HL-60 (cell line): ENCODE measurements at regions not wholly inside any gene's neighbourhood (a gene's known extent, or its start where the extent isn't known, plus 50 kb on each side); places are given as distances from the start of the nearest gene placed in this dataset.

Experiments
- DNase-seq, 2 experiments: peaks; one replicate each; pipeline ENCODE4 v3.0.0-alpha.2; 2010 to 2020; ENCODE audit warnings: low read depth in 1 of 2, low spot score in 1 of 2
- H3K27ac ChIP-seq: fragments of 250-450 bp; sonication (Bioruptor Pico); replicated peaks from 2 replicates; pipeline ENCODE4 v1.5.1; 2020; ENCODE audit warnings: mild to moderate bottlenecking, moderate library complexity
- H3K27me3 ChIP-seq: fragments of 250-450 bp; sonication (Bioruptor Pico); 2 replicates; pipeline ENCODE4 v1.5.1; 2021; ENCODE audit warnings: mild to moderate bottlenecking, moderate library complexity; ENCODE audit not compliant: insufficient read depth, poor library complexity, severe bottlenecking
- H3K4me3 ChIP-seq: replicated peaks from 2 replicates; pipeline ENCODE4 v1.5.1; 2011; ENCODE audit warnings: mild to moderate bottlenecking, control low read depth, low read length; ENCODE audit not compliant: insufficient read depth
- GABPA ChIP-seq: IDR thresholded peaks from 2 replicates; pipeline ENCODE4 v1.6.1; 2012; ENCODE audit warnings: low read depth
- POLR2AphosphoS5 ChIP-seq: IDR thresholded peaks from 2 replicates; pipeline ENCODE4 v1.6.1; 2012; ENCODE audit warnings: low read depth
- SPI1 ChIP-seq: IDR thresholded peaks from 2 replicates; pipeline ENCODE4 v1.6.1; 2012; ENCODE audit warnings: low read depth, mild to moderate bottlenecking, borderline replicate concordance
- TF ChIP-seq, protein P1 (sequence below): IDR thresholded peaks from 2 replicates; pipeline ENCODE4 v1.6.1; 2012; ENCODE audit warnings: low read depth; ENCODE audit not compliant: insufficient replicate concordance
- TF ChIP-seq, protein P2 (sequence below): IDR thresholded peaks from one replicate; pipeline ENCODE4 v1.5.1; 2011; ENCODE audit warnings: low read length, control low read depth, inconsistent platforms; ENCODE audit not compliant: insufficient read depth

DNA sequence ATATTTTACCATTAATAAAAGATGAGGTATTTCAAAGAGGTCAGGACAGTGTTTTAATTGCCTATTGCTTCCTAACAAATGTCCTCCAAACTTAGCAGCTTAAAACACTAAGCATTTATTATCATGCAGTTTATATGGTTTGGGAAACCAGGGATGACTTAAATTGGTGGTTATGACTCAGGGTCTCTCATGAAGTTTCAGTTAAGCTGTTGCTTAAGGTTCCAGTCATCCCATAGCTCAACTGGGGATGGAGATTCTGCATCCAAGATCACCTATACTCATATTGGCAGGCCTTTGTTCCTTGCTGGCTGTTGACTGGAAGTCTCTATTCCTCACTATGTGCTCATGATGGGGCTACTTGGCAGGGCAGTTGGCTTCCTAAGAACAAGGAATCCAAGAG lies 1329.9 kb upstream of the GOT2 start:
- no peak overlapping the region for H3K4me3 ChIP-seq
- no peak for DNase-seq
- no peaks in the 10 kb centered on the region for H3K27me3 ChIP-seq
- no peak for TF ChIP-seq GABPA
- TF ChIP-seq, protein P1, sequence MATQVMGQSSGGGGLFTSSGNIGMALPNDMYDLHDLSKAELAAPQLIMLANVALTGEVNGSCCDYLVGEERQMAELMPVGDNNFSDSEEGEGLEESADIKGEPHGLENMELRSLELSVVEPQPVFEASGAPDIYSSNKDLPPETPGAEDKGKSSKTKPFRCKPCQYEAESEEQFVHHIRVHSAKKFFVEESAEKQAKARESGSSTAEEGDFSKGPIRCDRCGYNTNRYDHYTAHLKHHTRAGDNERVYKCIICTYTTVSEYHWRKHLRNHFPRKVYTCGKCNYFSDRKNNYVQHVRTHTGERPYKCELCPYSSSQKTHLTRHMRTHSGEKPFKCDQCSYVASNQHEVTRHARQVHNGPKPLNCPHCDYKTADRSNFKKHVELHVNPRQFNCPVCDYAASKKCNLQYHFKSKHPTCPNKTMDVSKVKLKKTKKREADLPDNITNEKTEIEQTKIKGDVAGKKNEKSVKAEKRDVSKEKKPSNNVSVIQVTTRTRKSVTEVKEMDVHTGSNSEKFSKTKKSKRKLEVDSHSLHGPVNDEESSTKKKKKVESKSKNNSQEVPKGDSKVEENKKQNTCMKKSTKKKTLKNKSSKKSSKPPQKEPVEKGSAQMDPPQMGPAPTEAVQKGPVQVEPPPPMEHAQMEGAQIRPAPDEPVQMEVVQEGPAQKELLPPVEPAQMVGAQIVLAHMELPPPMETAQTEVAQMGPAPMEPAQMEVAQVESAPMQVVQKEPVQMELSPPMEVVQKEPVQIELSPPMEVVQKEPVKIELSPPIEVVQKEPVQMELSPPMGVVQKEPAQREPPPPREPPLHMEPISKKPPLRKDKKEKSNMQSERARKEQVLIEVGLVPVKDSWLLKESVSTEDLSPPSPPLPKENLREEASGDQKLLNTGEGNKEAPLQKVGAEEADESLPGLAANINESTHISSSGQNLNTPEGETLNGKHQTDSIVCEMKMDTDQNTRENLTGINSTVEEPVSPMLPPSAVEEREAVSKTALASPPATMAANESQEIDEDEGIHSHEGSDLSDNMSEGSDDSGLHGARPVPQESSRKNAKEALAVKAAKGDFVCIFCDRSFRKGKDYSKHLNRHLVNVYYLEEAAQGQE: no peak
- TF ChIP-seq, protein P2, sequence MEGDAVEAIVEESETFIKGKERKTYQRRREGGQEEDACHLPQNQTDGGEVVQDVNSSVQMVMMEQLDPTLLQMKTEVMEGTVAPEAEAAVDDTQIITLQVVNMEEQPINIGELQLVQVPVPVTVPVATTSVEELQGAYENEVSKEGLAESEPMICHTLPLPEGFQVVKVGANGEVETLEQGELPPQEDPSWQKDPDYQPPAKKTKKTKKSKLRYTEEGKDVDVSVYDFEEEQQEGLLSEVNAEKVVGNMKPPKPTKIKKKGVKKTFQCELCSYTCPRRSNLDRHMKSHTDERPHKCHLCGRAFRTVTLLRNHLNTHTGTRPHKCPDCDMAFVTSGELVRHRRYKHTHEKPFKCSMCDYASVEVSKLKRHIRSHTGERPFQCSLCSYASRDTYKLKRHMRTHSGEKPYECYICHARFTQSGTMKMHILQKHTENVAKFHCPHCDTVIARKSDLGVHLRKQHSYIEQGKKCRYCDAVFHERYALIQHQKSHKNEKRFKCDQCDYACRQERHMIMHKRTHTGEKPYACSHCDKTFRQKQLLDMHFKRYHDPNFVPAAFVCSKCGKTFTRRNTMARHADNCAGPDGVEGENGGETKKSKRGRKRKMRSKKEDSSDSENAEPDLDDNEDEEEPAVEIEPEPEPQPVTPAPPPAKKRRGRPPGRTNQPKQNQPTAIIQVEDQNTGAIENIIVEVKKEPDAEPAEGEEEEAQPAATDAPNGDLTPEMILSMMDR: no peak
- no peak overlapping the region for H3K27ac ChIP-seq

DNA sequence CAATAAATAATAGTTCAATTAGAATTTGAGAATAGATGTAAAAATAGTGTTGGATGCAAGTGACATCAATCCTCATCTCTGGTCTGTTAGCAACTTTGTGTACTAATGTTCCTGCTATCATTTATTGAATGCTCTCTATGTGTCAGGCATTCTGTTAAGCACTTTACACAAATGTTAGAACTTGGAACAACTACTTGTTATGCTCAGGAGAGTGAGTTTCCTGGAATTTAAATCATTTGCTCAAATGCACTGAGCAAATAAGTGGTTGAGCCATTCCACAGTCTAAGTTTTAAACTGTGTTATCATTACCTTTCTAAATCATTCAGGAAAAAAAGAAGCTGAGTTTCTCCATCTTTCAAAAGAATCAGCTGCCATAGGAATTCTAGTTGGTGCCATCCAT lies 1327.3 kb upstream of the GOT2 start:
- TF ChIP-seq GABPA (no peak), POLR2AphosphoS5 (no peak), SPI1 (no peak)
- TF ChIP-seq, protein P2: no peak
- TF ChIP-seq, protein P1: no peak
- Histone ChIP-seq H3K4me3 (no peak overlapping the region), H3K27me3 (no peaks in the 10 kb centered on the region), H3K27ac (no peak overlapping the region)
- no peak for DNase-seq

DNA sequence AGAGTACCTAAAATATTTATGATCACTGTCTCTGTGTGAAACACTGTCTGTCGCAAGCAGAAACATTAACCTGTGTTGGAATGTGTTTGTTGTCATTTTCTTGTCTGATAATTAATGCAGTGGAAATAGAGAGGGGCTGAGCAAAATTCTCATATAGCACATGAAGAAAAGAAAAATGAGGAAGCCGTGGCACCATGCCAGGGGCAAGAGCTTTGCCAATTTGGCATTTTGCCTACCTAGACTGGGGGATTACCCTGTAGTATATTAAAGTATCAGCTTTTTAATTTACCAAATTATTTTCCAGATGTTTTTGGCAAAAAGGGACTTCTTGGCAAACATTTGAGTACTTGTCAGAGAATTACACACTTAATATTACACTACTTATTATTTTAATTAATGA lies 1326.6 kb upstream of the GOT2 start:
- Histone ChIP-seq H3K27ac (no peak overlapping the region), H3K27me3 (no peaks in the 10 kb centered on the region), H3K4me3 (no peak overlapping the region)
- TF ChIP-seq, protein P2: no peak
- no peak for TF ChIP-seq GABPA
- TF ChIP-seq, protein P1: no peak
- TF ChIP-seq SPI1: no peak
- TF ChIP-seq POLR2AphosphoS5: no peak
- no peak for DNase-seq
